Natural killer cell (primary cell): ENCODE measurements at regions not wholly inside any gene's neighbourhood (a gene's known extent, or its start where the extent isn't known, plus 50 kb on each side); places are given as distances from the start of the nearest gene placed in this dataset.

Experiments used
- ATAC-seq, 3 donors: fragments of 150-1000 bp in 2 of 3; fragments of 200-7000 bp in 1 of 3; cut with Tn5 transposase; 1 replicate in 1 of 3; 2 replicates in 2 of 3; pipeline ENCODE4 v1.10.0; 2021; ENCODE audit warnings: mild to moderate bottlenecking in 2 of 3, moderate library complexity in 2 of 3
- DNase-seq, 2 donors: peaks; one replicate each; pipeline versions ENCODE4 v3.0.0 to v3.0.0-alpha.2; 2013 to 2021; ENCODE audit warnings: mixed read lengths in 1 of 2
- H3K27ac ChIP-seq: one replicate; pipeline ENCODE4 v1.5.1; 2013; ENCODE audit warnings: mild to moderate bottlenecking, low read length
- H3K27me3 ChIP-seq: one replicate; pipeline ENCODE4 v1.6.1; 2013; ENCODE audit warnings: low read length; ENCODE audit not compliant: control insufficient read depth, insufficient read depth
- H3K36me3 ChIP-seq: one replicate; pipeline ENCODE4 v1.6.1; 2013; ENCODE audit warnings: low read length; ENCODE audit not compliant: control insufficient read depth, insufficient read depth
- H3K4me1 ChIP-seq: one replicate; pipeline ENCODE4 v1.6.1; 2013; ENCODE audit warnings: low read length; ENCODE audit not compliant: control insufficient read depth, insufficient read depth
- H3K4me3 ChIP-seq: one replicate; pipeline ENCODE4 v1.5.1; 2013; ENCODE audit warnings: low read length
- H3K9me3 ChIP-seq: one replicate; pipeline ENCODE4 v1.6.1; 2013; ENCODE audit warnings: low read length; ENCODE audit not compliant: control insufficient read depth, insufficient read depth
- H3K27ac Mint-ChIP-seq, 2 donors: one replicate each; pipeline ENCODE4 v1.8.0; 2022; ENCODE audit warnings: mild to moderate bottlenecking in 2 of 2, mixed read lengths in 2 of 2, moderate library complexity in 1 of 2
- H3K27me3 Mint-ChIP-seq, 2 donors: one replicate each; pipeline ENCODE4 v1.8.0; 2022; ENCODE audit warnings: low read depth in 2 of 2, mixed read lengths in 2 of 2
- H3K36me3 Mint-ChIP-seq: one replicate; pipeline ENCODE4 v1.8.0; 2022; ENCODE audit warnings: mixed read lengths
- H3K4me1 Mint-ChIP-seq, 2 donors: one replicate each; pipeline ENCODE4 v1.8.0; 2022; ENCODE audit warnings: mixed read lengths in 2 of 2
- H3K4me3 Mint-ChIP-seq: one replicate; pipeline ENCODE4 v1.8.0; 2022; ENCODE audit warnings: mild to moderate bottlenecking, moderate library complexity, mixed read lengths
- H3K9me3 Mint-ChIP-seq, 2 donors: one replicate each; pipeline ENCODE4 v1.8.0; 2022; ENCODE audit warnings: mixed read lengths in 2 of 2
- WGBS: methylation state at CpG from one replicate; pipeline ENCODE4 v1.1.7; 2013; ENCODE audit warnings: missing lambda C conversion rate; ENCODE audit not compliant: insufficient coverage; 5-methylcytosine and 5-hydroxymethylcytosine counted together
- intact Hi-C: fragments of 100-400 bp; cut with micrococcal nuclease; formaldehyde crosslinking; loops from one replicate; pipeline ENCODE4 v1.14.2; 2022
- TF ChIP-seq, protein P1 (sequence below): fragments of 200-600 bp; IDR thresholded peaks from one replicate; pipeline ENCODE4 v1.8.0; 2022; ENCODE audit warnings: antibody characterized with exemption

DNA sequence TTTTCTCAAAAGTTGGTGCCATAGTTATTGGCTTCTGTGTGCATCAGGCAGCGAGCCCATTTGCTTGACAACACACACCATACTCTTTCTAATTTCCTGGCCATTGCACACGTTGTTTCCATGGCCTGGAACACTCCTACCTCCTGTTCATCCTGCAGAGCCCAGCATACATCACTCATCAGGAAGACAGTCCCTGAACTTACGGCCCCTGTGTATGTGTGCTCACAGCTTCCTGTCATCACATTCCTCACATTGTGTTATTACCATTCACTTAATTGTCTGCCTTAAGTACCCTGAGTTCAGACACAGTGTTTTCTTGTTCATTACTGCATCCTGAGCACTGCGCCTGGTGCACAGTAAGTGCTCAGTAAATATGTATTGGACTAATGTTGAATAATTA, 355.9 kb downstream of the PRELID2 start:
- Mint-ChIP-seq H3K27me3 (no peaks in the 10 kb centered on the region), H3K4me3 (no peak overlapping the region), H3K9me3 (peaks cover 13 to 20% of the 10 kb centered on the region in 2 donors), H3K27ac (no peak overlapping the region), H3K4me1 (no peaks in the 10 kb centered on the region), H3K36me3 (no peaks in the 10 kb centered on the region)
- H3K27me3 ChIP-seq: no peaks in the 10 kb centered on the region
- H3K4me3 ChIP-seq: no peak overlapping the region
- whole genome bisulfite sequencing: 66% methylated on average over 4 of the region's 4 CpGs
- DNase-seq: no peak
- H3K9me3 ChIP-seq: peaks cover 10% of the 10 kb centered on the region
- H3K4me1 ChIP-seq: no peaks in the 10 kb centered on the region
- no peak for ATAC-seq
- no peak overlapping the region for H3K27ac ChIP-seq
- H3K36me3 ChIP-seq: no peaks in the 10 kb centered on the region
- TF ChIP-seq, protein P1, sequence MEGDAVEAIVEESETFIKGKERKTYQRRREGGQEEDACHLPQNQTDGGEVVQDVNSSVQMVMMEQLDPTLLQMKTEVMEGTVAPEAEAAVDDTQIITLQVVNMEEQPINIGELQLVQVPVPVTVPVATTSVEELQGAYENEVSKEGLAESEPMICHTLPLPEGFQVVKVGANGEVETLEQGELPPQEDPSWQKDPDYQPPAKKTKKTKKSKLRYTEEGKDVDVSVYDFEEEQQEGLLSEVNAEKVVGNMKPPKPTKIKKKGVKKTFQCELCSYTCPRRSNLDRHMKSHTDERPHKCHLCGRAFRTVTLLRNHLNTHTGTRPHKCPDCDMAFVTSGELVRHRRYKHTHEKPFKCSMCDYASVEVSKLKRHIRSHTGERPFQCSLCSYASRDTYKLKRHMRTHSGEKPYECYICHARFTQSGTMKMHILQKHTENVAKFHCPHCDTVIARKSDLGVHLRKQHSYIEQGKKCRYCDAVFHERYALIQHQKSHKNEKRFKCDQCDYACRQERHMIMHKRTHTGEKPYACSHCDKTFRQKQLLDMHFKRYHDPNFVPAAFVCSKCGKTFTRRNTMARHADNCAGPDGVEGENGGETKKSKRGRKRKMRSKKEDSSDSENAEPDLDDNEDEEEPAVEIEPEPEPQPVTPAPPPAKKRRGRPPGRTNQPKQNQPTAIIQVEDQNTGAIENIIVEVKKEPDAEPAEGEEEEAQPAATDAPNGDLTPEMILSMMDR: no peak
- intact Hi-C loops: no loop called here

DNA sequence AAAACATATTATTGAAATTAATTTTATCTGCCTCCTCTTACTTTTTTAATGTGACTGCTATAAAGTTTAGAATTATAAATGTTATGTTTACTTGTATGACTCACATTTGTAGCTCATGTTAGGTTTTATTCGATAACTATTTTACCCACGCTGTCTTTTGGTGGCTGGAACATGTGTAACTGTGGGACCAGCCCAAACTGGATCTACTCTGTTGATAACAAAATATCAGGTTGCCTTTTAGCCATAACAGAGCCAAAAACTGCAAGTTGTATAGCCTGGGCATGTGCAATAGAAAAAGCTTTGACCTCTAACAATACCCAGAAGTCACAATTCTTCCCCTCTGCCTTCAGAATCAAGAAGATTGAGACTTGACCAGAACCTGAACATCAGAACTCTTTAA, 356.5 kb downstream of the PRELID2 start:
- no peaks in the 10 kb centered on the region for H3K4me1 ChIP-seq
- no peak overlapping the region for H3K27ac Mint-ChIP-seq
- ATAC-seq: no peak
- no peaks in the 10 kb centered on the region for H3K27me3 Mint-ChIP-seq
- WGBS: 88% methylated on average over 2 of the region's 2 CpGs
- peaks cover 13 to 20% of the 10 kb centered on the region in 2 donors for H3K9me3 Mint-ChIP-seq
- DNase-seq: no peak
- TF ChIP-seq, protein P1: no peak
- H3K4me1 Mint-ChIP-seq: no peaks in the 10 kb centered on the region
- H3K9me3 ChIP-seq: peaks cover 10% of the 10 kb centered on the region
- H3K27me3 ChIP-seq: no peaks in the 10 kb centered on the region
- no peaks in the 10 kb centered on the region for H3K36me3 Mint-ChIP-seq
- no peak overlapping the region for H3K27ac ChIP-seq
- intact Hi-C loops: no loop called here
- H3K4me3 Mint-ChIP-seq: no peak overlapping the region
- no peak overlapping the region for H3K4me3 ChIP-seq
- H3K36me3 ChIP-seq: no peaks in the 10 kb centered on the region

DNA sequence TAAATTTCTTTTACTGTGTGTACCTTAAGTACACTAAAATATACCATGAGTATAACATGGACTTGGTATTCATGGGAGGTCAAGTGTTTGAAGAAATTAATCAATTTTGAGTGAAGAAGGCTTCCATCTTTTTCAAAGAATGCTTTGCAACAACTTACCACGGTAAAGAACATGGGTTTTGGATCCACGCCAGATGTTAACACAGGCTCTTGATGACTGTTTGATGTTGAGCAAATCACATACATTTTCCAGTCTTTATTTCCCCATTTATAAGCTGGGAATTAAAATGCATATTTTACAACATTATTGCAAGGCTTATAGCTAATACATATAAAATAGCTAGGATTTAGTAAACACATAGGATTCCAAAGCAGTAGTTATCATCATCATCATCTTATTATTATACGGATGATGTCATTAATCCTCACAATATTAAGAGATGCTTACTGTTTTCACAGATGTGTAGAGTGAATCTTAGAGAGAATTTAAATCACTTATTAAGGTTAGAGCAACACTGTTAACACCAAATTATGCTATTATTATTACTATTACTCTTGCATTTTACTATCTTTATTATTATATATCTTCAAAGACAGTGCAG, 362.0 kb downstream of the PRELID2 start:
- Mint-ChIP-seq H3K36me3 (no peaks in the 10 kb centered on the region), H3K4me3 (no peak overlapping the region), H3K9me3 (peaks cover 9 to 11% of the 10 kb centered on the region in 2 donors), H3K27ac (no peak overlapping the region), H3K4me1 (no peaks in the 10 kb centered on the region), H3K27me3 (no peaks in the 10 kb centered on the region)
- Histone ChIP-seq H3K4me3 (no peak overlapping the region), H3K27ac (no peak overlapping the region), H3K9me3 (peaks cover 5% of the 10 kb centered on the region), H3K36me3 (no peaks in the 10 kb centered on the region), H3K4me1 (no peaks in the 10 kb centered on the region), H3K27me3 (no peaks in the 10 kb centered on the region)
- WGBS: 100% methylated on average over 2 of the region's 3 CpGs
- TF ChIP-seq, protein P1: no peak
- no peak for DNase-seq
- ATAC-seq: no peak
- intact Hi-C loops: no loop called here
